ENCODE measurements at regions not wholly inside any gene's neighbourhood (a gene's known extent, or its start where the extent isn't known, plus 50 kb on each side); places are given as distances from the start of the nearest gene placed in this dataset.

GRCh38 chr14:96978525-96979272 is 181.5 kb downstream of the VRK1 start:
- H3K27ac ChIP-seq, result no peak overlapping the region
- H3K4me3 ChIP-seq, result no peak overlapping the region

- Histone ChIP-seq H3K27ac (no peak overlapping the region), H3K4me3 (no peak overlapping the region)
These were observed 182.5 kb downstream of the VRK1 start for GRCh38 chr14:96979611-96980074.

GRCh38 chr14:96980835-96981234 is 183.7 kb downstream of the VRK1 start:
- no peak overlapping the region for H3K4me3 ChIP-seq
- no peak overlapping the region for H3K27ac ChIP-seq

- Histone ChIP-seq H3K4me3 (no peak overlapping the region), H3K27ac (no peak overlapping the region)
These were observed 189.3 kb downstream of the VRK1 start for GRCh38 chr14:96986256-96987085.

- peak overlapping the region in 1 of 21 experiments; percentile 16 for H3K27ac ChIP-seq
- no peak overlapping the region for H3K4me3 ChIP-seq
These were observed 189.9 kb downstream of the VRK1 start for GRCh38 chr14:96987086-96987474.

- Histone ChIP-seq H3K4me3 (no peak overlapping the region), H3K27ac (peak overlapping the region in 1 of 21 experiments; percentile 16)
These were observed 190.6 kb downstream of the VRK1 start for GRCh38 chr14:96987771-96988170.

GRCh38 chr14:96989306-96989705 is 192.1 kb downstream of the VRK1 start:
- Histone ChIP-seq H3K4me3 (no peak overlapping the region), H3K27ac (no peak overlapping the region)

- no peak overlapping the region for H3K27ac ChIP-seq
- H3K4me3 ChIP-seq, result no peak overlapping the region
These were observed 194.0 kb downstream of the VRK1 start for GRCh38 chr14:96991226-96991625.

- no peak overlapping the region for H3K4me3 ChIP-seq
- H3K27ac ChIP-seq, result no peak overlapping the region
These were observed 197.8 kb downstream of the VRK1 start for GRCh38 chr14:96994999-96995398.

GRCh38 chr14:96997269-96997668 is 200.1 kb downstream of the VRK1 start:
- H3K27ac ChIP-seq, result no peak overlapping the region
- no peak overlapping the region for H3K4me3 ChIP-seq

GRCh38 chr14:96997996-96998395 is 200.8 kb downstream of the VRK1 start:
- Histone ChIP-seq H3K27ac (no peak overlapping the region), H3K4me3 (no peak overlapping the region)

GRCh38 chr14:96999654-97000155 is 202.5 kb downstream of the VRK1 start:
- Histone ChIP-seq H3K4me3 (no peak overlapping the region), H3K27ac (no peak overlapping the region)

- H3K27ac ChIP-seq, result no peak overlapping the region
- no peak overlapping the region for H3K4me3 ChIP-seq
These were observed 205.3 kb downstream of the VRK1 start for GRCh38 chr14:97002454-97002853.

- Histone ChIP-seq H3K27ac (no peak overlapping the region), H3K4me3 (no peak overlapping the region)
These were observed 208.8 kb downstream of the VRK1 start for GRCh38 chr14:97005934-97006333.

GRCh38 chr14:97010491-97011160 is 213.4 kb downstream of the VRK1 start:
- Histone ChIP-seq H3K27ac (no peak overlapping the region), H3K4me3 (no peak overlapping the region)

- H3K4me3 ChIP-seq, result no peak overlapping the region
- no peak overlapping the region for H3K27ac ChIP-seq
These were observed 216.7 kb downstream of the VRK1 start for GRCh38 chr14:97013878-97014277.

GRCh38 chr14:97021001-97021400 is 223.8 kb downstream of the VRK1 start:
- no peak overlapping the region for H3K4me3 ChIP-seq
- no peak overlapping the region for H3K27ac ChIP-seq

- Histone ChIP-seq H3K27ac (no peak overlapping the region), H3K4me3 (no peak overlapping the region)
These were observed 224.5 kb downstream of the VRK1 start for GRCh38 chr14:97021571-97022168.

GRCh38 chr14:97022741-97023140 is 225.6 kb downstream of the VRK1 start:
- Histone ChIP-seq H3K27ac (no peak overlapping the region), H3K4me3 (no peak overlapping the region)

- Histone ChIP-seq H3K4me3 (no peak overlapping the region), H3K27ac (no peak overlapping the region)
These were observed 226.7 kb downstream of the VRK1 start for GRCh38 chr14:97023871-97024270.

Measured in skin epidermis (tissue), 12 donors.